ENCODE measurements at regions not wholly inside any gene's neighbourhood (a gene's known extent, or its start where the extent isn't known, plus 50 kb on each side); places are given as distances from the start of the nearest gene placed in this dataset.
"Not testable (repeated sequence)": the region's sequence is repeated elsewhere in the genome, so short reads cannot be mapped to it uniquely, and the experiment has no call there.

DNA sequence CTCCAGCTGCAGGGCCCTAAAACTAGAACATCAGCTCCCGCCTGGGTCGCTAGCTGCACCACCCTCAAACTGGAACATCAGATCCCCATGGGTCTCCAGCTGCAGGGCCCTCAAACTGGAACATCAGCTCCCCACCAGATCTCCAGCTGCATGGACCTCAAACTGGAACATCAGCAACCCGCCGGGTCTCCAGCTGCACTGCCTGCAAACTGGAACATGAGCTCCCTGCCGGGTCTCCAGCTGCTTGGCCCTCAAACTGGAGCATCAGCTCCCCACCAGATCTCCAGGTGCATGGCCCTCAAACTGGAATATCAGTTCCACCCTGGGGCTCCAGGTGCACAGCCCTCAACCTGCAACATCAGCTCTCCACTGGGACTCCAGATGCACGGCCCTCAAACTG is 82.7 kb downstream of the TFRC start:
- ATAC-seq; H2AFZ ChIP-seq (ENCODE audit: low read length); H3K4me2 ChIP-seq (ENCODE audit: low read depth, low read length); H3K4me1 ChIP-seq (ENCODE audit: insufficient read depth, low read length); POLR2A ChIA-PET; H3K9me3 ChIP-seq (ENCODE audit: low read length); FAIRE-seq; H3K4me3 ChIP-seq (replicated peaks in 1 of 3; ENCODE audit: insufficient read depth in 1 of 3, low read depth in 2 of 3, low read length in 3 of 3); CTCF ChIA-PET (ENCODE audit: low intra/inter-chr PET ratio, low total read pairs); BruUV-seq (replicated peaks); H3K36me3 ChIP-seq (replicated peaks in 1 of 2; ENCODE audit: control insufficient read depth in 1 of 2, insufficient read depth in 2 of 2, low read length in 2 of 2); H4K20me1 ChIP-seq (ENCODE audit: insufficient read depth, low read length); DNase-seq (ENCODE audit: low spot score); intact Hi-C loops (cut with micrococcal nuclease; ENCODE audit: unreplicated experiment); H3K27ac ChIP-seq (ENCODE audit: extremely low read length, insufficient read depth, low read length); H3K9ac ChIP-seq (ENCODE audit: insufficient read depth, low read depth, low read length); in situ Hi-C loops (cut with HindIII; ENCODE audit: extremely low pct_ligation_motif_present, low pct_unique_long_range_greater_than_20kb); H3K79me2 ChIP-seq (ENCODE audit: insufficient read depth, low read length): not testable (repeated sequence)
- peaks cover 2 to 42% of the 10 kb centered on the region in 2 experiments; a peak in 3 of 5 replicates for H3K27me3 ChIP-seq (ENCODE audit: control insufficient read depth in 1 of 2, insufficient read depth in 2 of 2, low read length in 2 of 2)
- whole genome bisulfite sequencing (ENCODE audit: low lambda C conversion rate), result no CpG with 5 or more reads among the region's 6 CpGs

- H4K20me1 ChIP-seq (ENCODE audit: insufficient read depth, low read length); H3K4me1 ChIP-seq (ENCODE audit: insufficient read depth, low read length); H2AFZ ChIP-seq (ENCODE audit: low read length); H3K9me3 ChIP-seq (ENCODE audit: low read length); H3K4me3 ChIP-seq (replicated peaks in 1 of 3; ENCODE audit: insufficient read depth in 1 of 3, low read depth in 2 of 3, low read length in 3 of 3); intact Hi-C loops (cut with micrococcal nuclease; ENCODE audit: unreplicated experiment); in situ Hi-C loops (cut with HindIII; ENCODE audit: extremely low pct_ligation_motif_present, low pct_unique_long_range_greater_than_20kb); H3K79me2 ChIP-seq (ENCODE audit: insufficient read depth, low read length); H3K9ac ChIP-seq (ENCODE audit: insufficient read depth, low read depth, low read length); CTCF ChIA-PET (ENCODE audit: low intra/inter-chr PET ratio, low total read pairs); H3K4me2 ChIP-seq (ENCODE audit: low read depth, low read length); ATAC-seq; DNase-seq (ENCODE audit: low spot score); BruUV-seq (replicated peaks); POLR2A ChIA-PET; H3K36me3 ChIP-seq (replicated peaks in 1 of 2; ENCODE audit: control insufficient read depth in 1 of 2, insufficient read depth in 2 of 2, low read length in 2 of 2); FAIRE-seq; H3K27ac ChIP-seq (ENCODE audit: extremely low read length, insufficient read depth, low read length): not testable (repeated sequence)
- WGBS (ENCODE audit: low lambda C conversion rate), result 66% methylated on average over 5 of the region's 18 CpGs
- peaks cover 2 to 18% of the 10 kb centered on the region in 2 experiments; a peak in 3 of 5 replicates for H3K27me3 ChIP-seq (ENCODE audit: control insufficient read depth in 1 of 2, insufficient read depth in 2 of 2, low read length in 2 of 2)
Measured at GRCh38 chr3:195996314-195996713, 85.6 kb downstream of the TFRC start.

GRCh38 chr3:195994343-195994742 is 86.0 kb upstream of the TNK2 start:
- in situ Hi-C loops (cut with HindIII; ENCODE audit: extremely low pct_ligation_motif_present, low pct_unique_long_range_greater_than_20kb); BruUV-seq (replicated peaks); POLR2A ChIA-PET; H2AFZ ChIP-seq (ENCODE audit: low read length); H3K27me3 ChIP-seq (ENCODE audit: control insufficient read depth in 1 of 2, insufficient read depth in 2 of 2, low read length in 2 of 2); FAIRE-seq; H3K4me3 ChIP-seq (replicated peaks in 1 of 3; ENCODE audit: insufficient read depth in 1 of 3, low read depth in 2 of 3, low read length in 3 of 3); H3K4me2 ChIP-seq (ENCODE audit: low read depth, low read length); H3K36me3 ChIP-seq (replicated peaks in 1 of 2; ENCODE audit: control insufficient read depth in 1 of 2, insufficient read depth in 2 of 2, low read length in 2 of 2); H3K4me1 ChIP-seq (ENCODE audit: insufficient read depth, low read length); H3K79me2 ChIP-seq (ENCODE audit: insufficient read depth, low read length); ATAC-seq; H4K20me1 ChIP-seq (ENCODE audit: insufficient read depth, low read length); intact Hi-C loops (cut with micrococcal nuclease; ENCODE audit: unreplicated experiment); CTCF ChIA-PET (ENCODE audit: low intra/inter-chr PET ratio, low total read pairs); H3K27ac ChIP-seq (ENCODE audit: extremely low read length, insufficient read depth, low read length); H3K9me3 ChIP-seq (ENCODE audit: low read length); H3K9ac ChIP-seq (ENCODE audit: insufficient read depth, low read depth, low read length): not testable (repeated sequence)
- DNase-seq (ENCODE audit: low spot score), result peak; percentile 16
- WGBS (ENCODE audit: low lambda C conversion rate), result 17% methylated on average over 11 of the region's 14 CpGs

- FAIRE-seq; POLR2A ChIA-PET; ATAC-seq; H3K9me3 ChIP-seq (ENCODE audit: low read length); DNase-seq (ENCODE audit: low spot score); H3K27me3 ChIP-seq (ENCODE audit: control insufficient read depth in 1 of 2, insufficient read depth in 2 of 2, low read length in 2 of 2); H3K4me2 ChIP-seq (ENCODE audit: low read depth, low read length); H3K79me2 ChIP-seq (ENCODE audit: insufficient read depth, low read length); H2AFZ ChIP-seq (ENCODE audit: low read length); H4K20me1 ChIP-seq (ENCODE audit: insufficient read depth, low read length); H3K4me3 ChIP-seq (replicated peaks in 1 of 3; ENCODE audit: insufficient read depth in 1 of 3, low read depth in 2 of 3, low read length in 3 of 3); H3K27ac ChIP-seq (ENCODE audit: extremely low read length, insufficient read depth, low read length); H3K36me3 ChIP-seq (replicated peaks in 1 of 2; ENCODE audit: control insufficient read depth in 1 of 2, insufficient read depth in 2 of 2, low read length in 2 of 2); intact Hi-C loops (cut with micrococcal nuclease; ENCODE audit: unreplicated experiment); CTCF ChIA-PET (ENCODE audit: low intra/inter-chr PET ratio, low total read pairs); BruUV-seq (replicated peaks); H3K4me1 ChIP-seq (ENCODE audit: insufficient read depth, low read length); H3K9ac ChIP-seq (ENCODE audit: insufficient read depth, low read depth, low read length); in situ Hi-C loops (cut with HindIII; ENCODE audit: extremely low pct_ligation_motif_present, low pct_unique_long_range_greater_than_20kb): not testable (repeated sequence)
- WGBS (ENCODE audit: low lambda C conversion rate), result 80% methylated on average over 11 of the region's 11 CpGs
Measured at GRCh38 chr3:195993671-195994070, 85.3 kb upstream of the TNK2 start.
